H9 (cell line): ENCODE measurements at regions not wholly inside any gene's neighbourhood (a gene's known extent, or its start where the extent isn't known, plus 50 kb on each side); places are given as distances from the start of the nearest gene placed in this dataset.

Experiments used
- DNase-seq: peaks from one replicate; pipeline ENCODE4 v3.0.0-alpha.2; 2017
- H2AFZ ChIP-seq: one replicate; pipeline ENCODE4 v1.6.1; 2013; ENCODE audit warnings: mild to moderate bottlenecking, low read length, control low read depth, moderate library complexity
- H2AK5ac ChIP-seq: 2 replicates; pipeline ENCODE4 v1.6.1; 2013; ENCODE audit warnings: low read length, control low read depth, mixed read lengths; ENCODE audit not compliant: insufficient read length
- H2BK120ac ChIP-seq: one replicate; pipeline ENCODE4 v1.6.1; 2013; ENCODE audit warnings: low read depth, mild to moderate bottlenecking, low read length, control low read depth, inconsistent platforms; ENCODE audit not compliant: poor library complexity, severe bottlenecking
- H2BK12ac ChIP-seq: 2 replicates; pipeline ENCODE4 v1.6.1; 2013; ENCODE audit warnings: low read length, control low read depth, mixed read lengths, low read depth; ENCODE audit not compliant: insufficient read length
- H2BK15ac ChIP-seq: 2 replicates; pipeline ENCODE4 v1.6.1; 2013; ENCODE audit warnings: low read depth, low read length, control low read depth
- H2BK20ac ChIP-seq: one replicate; pipeline ENCODE4 v1.6.1; 2013; ENCODE audit warnings: low read depth, mild to moderate bottlenecking, low read length, control low read depth, inconsistent platforms; ENCODE audit not compliant: poor library complexity, severe bottlenecking
- H2BK5ac ChIP-seq: 2 replicates; pipeline ENCODE4 v1.6.1; 2013; ENCODE audit warnings: low read length, control low read depth, mixed read lengths; ENCODE audit not compliant: insufficient read length
- H3K14ac ChIP-seq: 2 replicates; pipeline ENCODE4 v1.6.1; 2013; ENCODE audit warnings: low read length, control low read depth; ENCODE audit not compliant: insufficient read depth
- H3K18ac ChIP-seq: 2 replicates; pipeline ENCODE4 v1.6.1; 2013; ENCODE audit warnings: low read depth, mild to moderate bottlenecking, mixed read lengths, low read length, control low read depth; ENCODE audit not compliant: insufficient read length
- H3K23ac ChIP-seq: 2 replicates; pipeline ENCODE4 v1.6.1; 2013; ENCODE audit warnings: low read length, control low read depth, mixed read lengths, low read depth; ENCODE audit not compliant: insufficient read length
- H3K23me2 ChIP-seq: 2 replicates; pipeline ENCODE4 v1.6.1; 2013; ENCODE audit warnings: low read depth, mild to moderate bottlenecking, mixed read lengths, low read length, control low read depth; ENCODE audit not compliant: insufficient read length, poor library complexity, severe bottlenecking
- H3K27ac ChIP-seq: 2 replicates; pipeline ENCODE4 v1.5.1; 2013; ENCODE audit warnings: low read length, control low read depth, mixed read lengths, low read depth; ENCODE audit not compliant: insufficient read length
- H3K27me3 ChIP-seq: 2 replicates; pipeline ENCODE4 v1.6.1; 2013; ENCODE audit warnings: low read length, control low read depth, inconsistent platforms; ENCODE audit not compliant: insufficient read depth
- H3K4ac ChIP-seq: 2 replicates; pipeline ENCODE4 v1.6.1; 2013; ENCODE audit warnings: low read depth, mild to moderate bottlenecking, control low read depth, inconsistent platforms, low read length, moderate library complexity
- H3K4me1 ChIP-seq: 2 replicates; pipeline ENCODE4 v1.6.1; 2013; ENCODE audit warnings: low read length, control low read depth, inconsistent platforms; ENCODE audit not compliant: insufficient read depth
- H3K4me2 ChIP-seq: 2 replicates; pipeline ENCODE4 v1.6.1; 2013; ENCODE audit warnings: low read length, control low read depth, mixed read lengths; ENCODE audit not compliant: insufficient read length, insufficient read depth
- H3K56ac ChIP-seq: 2 replicates; pipeline ENCODE4 v1.6.1; 2013; ENCODE audit warnings: low read depth, mild to moderate bottlenecking, mixed read lengths, low read length, control low read depth; ENCODE audit not compliant: insufficient read length
- H3K79me1 ChIP-seq: 2 replicates; pipeline ENCODE4 v1.6.1; 2013; ENCODE audit warnings: low read depth, mild to moderate bottlenecking, moderate library complexity, low read length, control low read depth, inconsistent platforms; ENCODE audit not compliant: insufficient read depth, poor library complexity, severe bottlenecking
- H3K79me2 ChIP-seq: 2 replicates; pipeline ENCODE4 v1.6.1; 2013; ENCODE audit warnings: low read length, control low read depth, inconsistent platforms; ENCODE audit not compliant: insufficient read depth
- H3K9ac ChIP-seq: 2 replicates; pipeline ENCODE4 v1.6.1; 2013; ENCODE audit warnings: low read length, control low read depth, mixed read lengths; ENCODE audit not compliant: insufficient read length; ENCODE audit errors: extremely low read depth
- H3K9me3 ChIP-seq: one replicate; pipeline ENCODE4 v1.6.1; 2013; ENCODE audit warnings: low read depth, low read length, inconsistent platforms; ENCODE audit not compliant: control insufficient read depth
- H3T11ph ChIP-seq: one replicate; pipeline ENCODE4 v1.6.1; 2013; ENCODE audit warnings: mild to moderate bottlenecking, low read length, control low read depth, inconsistent platforms
- H4K20me1 ChIP-seq: one replicate; pipeline ENCODE4 v1.6.1; 2013; ENCODE audit not compliant: control insufficient read depth, insufficient read length, insufficient read depth
- H4K5ac ChIP-seq: 2 replicates; pipeline ENCODE4 v1.6.1; 2013; ENCODE audit warnings: low read depth, mild to moderate bottlenecking, mixed read lengths, low read length, control low read depth; ENCODE audit not compliant: insufficient read length
- H4K8ac ChIP-seq: replicated peaks from 2 replicates; pipeline ENCODE4 v1.6.1; 2013; ENCODE audit warnings: low read length, control low read depth, mixed read lengths, low read depth; ENCODE audit not compliant: insufficient read length
- H4K91ac ChIP-seq: 2 replicates; pipeline ENCODE4 v1.6.1; 2013; ENCODE audit warnings: low read depth, mild to moderate bottlenecking, moderate library complexity, mixed read lengths, low read length, control low read depth; ENCODE audit not compliant: insufficient read length
- H3K27ac Mint-ChIP-seq, 3 experiments: 2 replicates in 2 of 3; 3 replicates in 1 of 3; pipeline ENCODE4 v1.8.0; 2020 to 2021; ENCODE audit warnings: mixed read lengths in 3 of 3, mild to moderate bottlenecking in 1 of 3, moderate library complexity in 1 of 3
- H3K27me3 Mint-ChIP-seq: 2 replicates; pipeline ENCODE4 v1.8.0; 2021; ENCODE audit warnings: low read depth, mild to moderate bottlenecking, moderate library complexity, mixed read lengths
- H3K36me3 Mint-ChIP-seq, 3 experiments: 2 replicates in 2 of 3; 3 replicates in 1 of 3; pipeline ENCODE4 v1.8.0; 2020 to 2021; ENCODE audit warnings: low read depth in 3 of 3, mixed read lengths in 3 of 3; ENCODE audit not compliant: insufficient read depth in 1 of 3
- H3K4me1 Mint-ChIP-seq, 2 experiments: 2 replicates each; pipeline ENCODE4 v1.8.0; 2020; ENCODE audit warnings: mixed read lengths in 2 of 2
- H3K4me3 Mint-ChIP-seq, 2 experiments: 2 replicates in 1 of 2; 3 replicates in 1 of 2; pipeline ENCODE4 v1.8.0; 2020 to 2021; ENCODE audit warnings: mild to moderate bottlenecking in 2 of 2, mixed read lengths in 2 of 2, moderate library complexity in 1 of 2
- H3K9me3 Mint-ChIP-seq, 2 experiments: 2 replicates in 1 of 2; 3 replicates in 1 of 2; pipeline ENCODE4 v1.8.0; 2020; ENCODE audit warnings: mild to moderate bottlenecking in 2 of 2, mixed read lengths in 2 of 2, moderate library complexity in 1 of 2
- WGBS: extraction: QIAGEN DNeasy Blood & Tissue Kit; methylation state at CpG from one replicate; pipeline ENCODE4 v1.1.7; 2013; ENCODE audit warnings: missing lambda C conversion rate, low lambda C conversion rate, mixed read lengths; ENCODE audit not compliant: insufficient read length; ENCODE audit errors: extremely low coverage; 5-methylcytosine and 5-hydroxymethylcytosine counted together
- TF ChIP-seq, protein P1 (sequence below): fragments of 200-600 bp; sonication (generic); conservative IDR thresholded peaks from 3 replicates; pipeline ENCODE4 v1.8.0; 2021; ENCODE audit warnings: antibody characterized with exemption, mild to moderate bottlenecking

DNA sequence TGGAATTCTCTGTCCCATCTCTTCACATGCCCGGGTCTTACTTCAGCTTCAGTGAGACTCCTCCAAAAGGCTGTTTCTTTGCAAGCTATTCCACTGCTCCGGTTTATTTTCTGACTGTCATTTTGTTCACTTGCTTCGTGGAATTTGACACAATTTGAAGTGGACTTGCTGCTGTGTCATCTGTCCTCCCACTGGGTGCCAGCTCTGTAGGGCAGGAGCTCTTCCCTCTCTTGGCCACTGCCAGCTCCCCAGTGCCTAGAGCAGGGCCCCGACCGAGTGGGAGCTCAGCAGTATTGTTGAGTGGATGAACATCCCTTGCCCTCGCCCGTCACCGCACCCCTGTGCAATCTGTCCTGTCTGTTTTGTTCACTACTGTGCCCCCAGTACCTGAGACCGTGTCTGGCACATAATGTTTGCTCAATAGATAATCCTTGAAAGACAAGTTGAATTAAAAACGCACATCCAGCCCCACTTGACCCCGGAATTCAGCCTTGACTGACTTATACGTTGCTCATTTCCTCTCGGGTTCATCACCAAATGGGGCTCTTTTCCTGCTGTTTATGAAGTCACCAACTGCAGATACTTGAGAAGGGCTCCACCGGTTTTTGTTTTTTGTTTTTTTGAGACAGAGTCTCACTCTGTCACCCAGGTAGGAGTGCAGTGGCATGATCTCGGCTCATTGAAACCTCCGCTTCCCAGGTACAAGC lies 170.3 kb upstream of the KCNG1 start:
- H3K36me3 Mint-ChIP-seq = no peaks in the 10 kb centered on the region
- Histone ChIP-seq H3K23ac (no peak overlapping the region), H3K79me1 (no peaks in the 10 kb centered on the region), H3K4me2 (no peak overlapping the region), H2AK5ac (no peak overlapping the region), H4K20me1 (no peaks in the 10 kb centered on the region), H3T11ph (no peak overlapping the region), H3K79me2 (no peaks in the 10 kb centered on the region), H3K9me3 (no peaks in the 10 kb centered on the region), H3K27me3 (no peaks in the 10 kb centered on the region), H3K56ac (no peak overlapping the region), H3K4ac (no peak overlapping the region), H3K27ac (no peak overlapping the region), H4K8ac (no peak overlapping the region), H3K4me1 (no peaks in the 10 kb centered on the region), H2BK20ac (no peak overlapping the region), H3K9ac (no peak overlapping the region), H3K18ac (no peak overlapping the region), H2BK15ac (no peak overlapping the region), H3K14ac (no peak overlapping the region), H2BK12ac (no peak overlapping the region), H3K23me2 (no peaks in the 10 kb centered on the region), H2AFZ (no peak overlapping the region), H2BK5ac (no peak overlapping the region), H4K5ac (no peak overlapping the region), H2BK120ac (no peak overlapping the region), H4K91ac (no peak overlapping the region)
- no CpG with 5 or more reads among the region's 16 CpGs for WGBS
- H3K4me1 Mint-ChIP-seq = peaks cover 2 to 4% of the 10 kb centered on the region in 2 experiments; a peak in 2 of 4 replicates
- peaks cover 10% of the 10 kb centered on the region for H3K27me3 Mint-ChIP-seq
- H3K9me3 Mint-ChIP-seq = no peaks in the 10 kb centered on the region; a peak in 1 of 5 replicates
- H3K27ac Mint-ChIP-seq = no peak overlapping the region
- TF ChIP-seq, protein P1, sequence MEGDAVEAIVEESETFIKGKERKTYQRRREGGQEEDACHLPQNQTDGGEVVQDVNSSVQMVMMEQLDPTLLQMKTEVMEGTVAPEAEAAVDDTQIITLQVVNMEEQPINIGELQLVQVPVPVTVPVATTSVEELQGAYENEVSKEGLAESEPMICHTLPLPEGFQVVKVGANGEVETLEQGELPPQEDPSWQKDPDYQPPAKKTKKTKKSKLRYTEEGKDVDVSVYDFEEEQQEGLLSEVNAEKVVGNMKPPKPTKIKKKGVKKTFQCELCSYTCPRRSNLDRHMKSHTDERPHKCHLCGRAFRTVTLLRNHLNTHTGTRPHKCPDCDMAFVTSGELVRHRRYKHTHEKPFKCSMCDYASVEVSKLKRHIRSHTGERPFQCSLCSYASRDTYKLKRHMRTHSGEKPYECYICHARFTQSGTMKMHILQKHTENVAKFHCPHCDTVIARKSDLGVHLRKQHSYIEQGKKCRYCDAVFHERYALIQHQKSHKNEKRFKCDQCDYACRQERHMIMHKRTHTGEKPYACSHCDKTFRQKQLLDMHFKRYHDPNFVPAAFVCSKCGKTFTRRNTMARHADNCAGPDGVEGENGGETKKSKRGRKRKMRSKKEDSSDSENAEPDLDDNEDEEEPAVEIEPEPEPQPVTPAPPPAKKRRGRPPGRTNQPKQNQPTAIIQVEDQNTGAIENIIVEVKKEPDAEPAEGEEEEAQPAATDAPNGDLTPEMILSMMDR = no peak
- no peak overlapping the region for H3K4me3 Mint-ChIP-seq
- no peak for DNase-seq
